Pulmonary artery endothelial cell (primary cell): ENCODE measurements at regions not wholly inside any gene's neighbourhood (a gene's known extent, or its start where the extent isn't known, plus 50 kb on each side); places are given as distances from the start of the nearest gene placed in this dataset.

Source experiments
- DNase-seq: peaks from one replicate; pipeline ENCODE4 v3.0.0-alpha.2; 2011; ENCODE audit warnings: low read depth, low spot score

DNA sequence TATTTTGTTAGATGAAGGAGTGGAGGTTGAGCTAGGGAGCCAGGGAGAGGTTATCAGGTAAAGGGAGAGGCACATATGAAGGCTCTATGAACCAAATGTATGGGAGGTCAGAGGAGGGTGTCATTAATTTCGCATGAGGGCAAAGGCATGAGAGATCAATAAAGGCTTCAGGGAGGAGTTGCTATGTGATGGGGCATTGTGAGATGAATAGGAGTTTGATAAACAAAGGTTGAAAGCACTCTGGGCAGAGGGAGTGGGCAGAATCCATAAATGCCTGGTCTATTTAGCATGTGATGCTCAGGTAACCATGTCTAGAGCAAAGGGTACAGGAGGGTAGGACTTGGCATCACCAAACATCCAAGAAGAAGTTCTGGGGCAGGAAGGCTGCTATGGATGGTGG is 273.4 kb downstream of the HAUS1 start:
- no peak for DNase-seq

GRCh38 chr18:46378126-46378863 is 274.1 kb downstream of the HAUS1 start:
- DNase-seq: no peak

GRCh38 chr18:46378864-46379207 is 274.7 kb downstream of the HAUS1 start:
- DNase-seq: no peak

DNA sequence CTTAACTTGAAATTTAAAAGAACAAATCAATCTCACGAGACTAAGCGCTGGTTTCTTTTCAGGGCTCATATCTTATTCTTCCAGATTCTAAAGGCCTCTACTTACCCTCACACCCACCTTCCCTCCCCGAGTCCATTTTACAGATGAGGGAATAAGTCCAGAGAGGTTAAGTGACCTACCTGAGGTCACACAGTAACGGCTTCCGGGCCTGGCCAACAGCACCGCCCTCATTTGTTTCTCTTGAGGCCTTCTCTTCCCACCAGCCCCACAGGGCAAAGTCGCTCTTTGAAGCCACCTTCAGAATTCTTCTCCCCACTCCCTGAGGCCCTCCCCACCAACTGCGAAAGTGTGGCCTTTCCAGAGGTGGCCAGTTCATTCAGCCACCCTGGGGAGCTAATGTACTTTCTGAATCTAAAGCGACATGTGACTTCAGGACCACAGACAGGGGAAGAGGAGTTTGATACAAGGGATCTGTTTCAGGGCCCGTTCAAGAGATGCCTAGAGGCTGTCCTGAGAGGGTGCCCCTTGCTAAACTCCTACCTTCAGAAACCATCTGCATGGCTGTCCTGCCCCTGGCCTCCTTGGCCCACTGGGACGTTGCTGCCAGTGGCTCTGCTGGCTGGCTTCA is 275.3 kb downstream of the HAUS1 start:
- no peak for DNase-seq

DNA sequence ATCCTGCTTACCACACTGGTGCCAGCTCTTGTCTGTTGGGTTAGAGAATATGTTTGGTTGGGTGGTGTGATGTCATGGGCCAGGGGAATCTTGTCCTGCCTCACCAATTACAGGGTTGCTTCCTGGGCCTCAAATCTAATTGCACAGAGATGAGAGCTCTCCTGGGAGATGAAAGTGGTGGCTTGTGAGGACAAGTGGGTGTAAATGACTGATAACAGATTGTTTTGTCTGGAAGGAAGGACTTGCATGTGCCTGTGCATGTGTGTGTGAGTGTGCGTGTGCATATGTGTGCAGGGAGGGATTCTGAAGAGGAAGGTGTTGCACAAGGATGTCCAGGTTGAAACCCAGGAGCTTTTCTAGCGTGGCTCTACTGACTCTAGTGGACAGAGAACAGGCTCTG is 271.9 kb downstream of the LOXHD1 start:
- no peak for DNase-seq

- no peak for DNase-seq
Measured at GRCh38 chr18:46386788-46387187, 270.2 kb downstream of the LOXHD1 start.

- DNase-seq: no peak
Measured at GRCh38 chr18:46387441-46388131, 269.4 kb downstream of the LOXHD1 start.

GRCh38 chr18:46388286-46388685 is 268.7 kb downstream of the LOXHD1 start:
- no peak for DNase-seq

DNA sequence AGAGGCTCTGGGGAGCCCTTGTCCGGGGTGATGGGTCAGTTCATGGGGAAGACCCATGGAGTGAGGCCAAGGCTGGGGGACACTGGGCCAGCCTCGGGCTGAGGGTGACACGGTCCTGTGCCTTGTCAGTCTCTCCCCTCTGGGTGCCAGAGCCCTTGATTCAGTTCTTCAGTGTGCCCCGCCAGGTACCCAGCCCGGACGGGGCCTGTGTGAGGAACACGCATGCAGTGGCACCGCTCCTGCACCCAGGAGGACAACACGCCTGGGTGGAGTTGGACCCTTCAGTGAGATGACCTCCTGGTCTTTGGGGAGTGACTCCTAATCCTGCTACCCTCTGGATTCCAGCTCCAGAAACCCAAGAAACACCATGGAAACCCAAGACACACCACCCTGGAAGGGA is 264.4 kb downstream of the LOXHD1 start:
- no peak for DNase-seq

DNA sequence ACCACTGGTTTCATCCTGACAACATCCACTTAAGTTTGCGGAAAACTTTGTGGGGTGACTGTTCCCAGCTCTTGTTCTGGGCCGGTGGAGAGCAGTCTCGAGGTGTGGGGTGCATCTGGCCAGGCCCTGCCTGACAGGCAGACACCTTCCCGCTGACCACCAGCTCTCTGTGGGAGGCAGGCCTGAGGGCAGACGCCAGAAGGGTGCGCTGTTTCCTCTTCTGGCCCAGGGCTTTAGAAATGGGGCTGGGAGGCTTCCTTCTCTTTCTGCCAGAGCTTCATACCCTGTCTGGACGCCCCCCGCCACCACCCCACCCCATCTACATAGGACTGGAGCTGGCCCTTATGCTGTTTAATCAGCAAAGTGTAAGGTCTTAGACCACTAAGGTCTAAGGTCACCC is 263.8 kb downstream of the LOXHD1 start:
- no peak for DNase-seq

DNA sequence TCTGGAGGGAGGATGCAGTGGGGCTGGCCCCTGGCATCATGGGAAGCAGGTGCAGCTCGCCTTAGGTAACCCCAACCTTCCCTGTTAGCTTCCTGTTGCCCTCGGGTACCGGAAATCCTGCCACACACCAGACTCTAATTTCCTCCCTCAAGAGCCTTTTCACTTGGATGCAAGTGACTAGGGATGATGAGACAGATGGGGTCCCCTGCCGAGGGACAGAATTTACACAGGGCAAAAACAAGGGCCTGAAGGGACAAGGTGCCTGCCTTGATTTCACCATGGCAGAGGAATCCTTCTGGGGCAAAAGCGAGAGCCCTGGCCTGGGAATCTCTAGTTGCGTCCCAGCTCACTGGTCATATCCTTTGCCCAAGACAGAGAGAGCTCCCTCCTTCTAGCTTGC is 263.1 kb downstream of the LOXHD1 start:
- no peak for DNase-seq

DNA sequence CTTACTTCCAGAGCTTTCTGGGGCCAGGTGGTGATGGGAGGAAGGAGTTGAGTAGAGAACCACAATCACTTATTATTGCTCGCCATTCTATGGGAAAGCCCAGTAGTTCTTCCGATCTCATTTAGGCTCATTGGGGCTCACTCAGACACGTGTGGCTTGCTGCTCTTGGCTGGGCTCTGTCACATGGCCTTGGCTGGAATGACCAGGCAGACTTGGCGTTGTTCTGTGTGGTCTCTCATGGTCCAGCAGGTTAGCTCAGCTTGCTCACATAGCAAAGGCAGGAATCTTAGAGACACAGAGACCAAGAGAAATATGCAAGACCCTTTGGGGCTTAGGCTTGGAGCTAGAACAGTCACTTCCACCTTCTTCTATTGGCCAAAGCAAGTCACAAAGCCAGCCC is 261.2 kb downstream of the LOXHD1 start:
- no peak for DNase-seq

GRCh38 chr18:46397174-46397573 is 259.8 kb downstream of the LOXHD1 start:
- no peak for DNase-seq

- no peak for DNase-seq
Measured at GRCh38 chr18:46398005-46398404, 259.0 kb downstream of the LOXHD1 start.

DNA sequence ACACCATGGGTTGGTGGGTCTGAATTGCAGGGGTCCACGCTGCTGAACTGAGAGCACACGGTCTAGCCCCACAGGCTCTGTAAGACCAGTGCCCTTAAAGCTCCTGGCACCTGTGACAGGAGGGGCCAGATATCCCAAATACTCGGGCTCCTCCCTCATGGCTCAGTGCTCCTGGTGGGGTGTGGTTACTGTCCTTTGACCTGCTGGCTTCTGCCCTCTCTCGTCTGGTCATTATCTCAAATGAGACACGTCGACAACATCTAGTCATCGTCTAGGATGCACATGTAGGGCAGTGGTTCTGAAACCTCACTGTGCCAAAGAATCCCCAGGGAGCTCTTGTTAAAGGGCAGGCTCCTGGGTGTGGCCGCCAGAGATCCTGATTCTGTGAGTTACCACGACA is 258.4 kb downstream of the LOXHD1 start:
- DNase-seq: no peak

- no peak for DNase-seq
Measured at GRCh38 chr18:46399303-46399702, 257.7 kb downstream of the LOXHD1 start.

DNA sequence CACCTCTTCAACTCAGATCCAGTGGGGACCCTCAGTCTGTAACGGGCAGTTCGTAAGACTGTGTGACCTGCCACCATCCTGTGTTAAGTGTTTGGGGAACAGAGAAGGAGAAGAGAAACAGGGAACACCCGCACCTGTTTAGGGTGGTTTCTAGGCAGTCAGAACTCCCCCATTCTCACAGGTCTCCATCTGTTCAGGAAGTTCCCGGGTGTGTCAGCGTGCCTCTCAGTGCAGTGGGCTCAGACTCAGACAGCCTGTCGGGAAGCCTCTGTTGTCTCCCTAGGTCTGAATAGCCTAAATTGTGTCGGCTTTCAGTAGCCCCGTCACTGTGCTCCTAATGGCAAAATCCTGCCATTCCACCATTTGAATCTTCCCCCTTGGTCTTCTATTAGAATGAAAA is 256.6 kb downstream of the LOXHD1 start:
- no peak for DNase-seq

- no peak for DNase-seq
Measured at GRCh38 chr18:46401486-46402070, 255.4 kb downstream of the LOXHD1 start.

DNA sequence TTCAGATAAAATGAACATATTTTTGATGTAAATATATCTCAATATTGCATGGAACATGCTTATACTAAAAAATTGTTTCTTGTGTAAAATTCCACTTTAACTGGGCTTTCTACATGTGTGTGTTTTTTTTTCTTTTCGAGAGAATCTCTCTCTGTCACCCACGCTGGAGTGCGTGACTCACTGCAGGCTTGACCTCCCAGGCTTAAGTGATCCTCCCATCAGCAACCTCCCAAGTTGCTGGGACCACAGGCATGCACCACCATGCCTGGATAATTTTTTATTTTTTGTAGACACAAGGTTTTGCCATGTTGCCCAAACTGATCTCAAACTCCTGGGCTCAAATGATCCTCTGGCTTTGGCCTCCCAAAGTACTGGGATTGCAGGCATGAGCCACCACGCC is 254.6 kb downstream of the LOXHD1 start:
- no peak for DNase-seq

DNA sequence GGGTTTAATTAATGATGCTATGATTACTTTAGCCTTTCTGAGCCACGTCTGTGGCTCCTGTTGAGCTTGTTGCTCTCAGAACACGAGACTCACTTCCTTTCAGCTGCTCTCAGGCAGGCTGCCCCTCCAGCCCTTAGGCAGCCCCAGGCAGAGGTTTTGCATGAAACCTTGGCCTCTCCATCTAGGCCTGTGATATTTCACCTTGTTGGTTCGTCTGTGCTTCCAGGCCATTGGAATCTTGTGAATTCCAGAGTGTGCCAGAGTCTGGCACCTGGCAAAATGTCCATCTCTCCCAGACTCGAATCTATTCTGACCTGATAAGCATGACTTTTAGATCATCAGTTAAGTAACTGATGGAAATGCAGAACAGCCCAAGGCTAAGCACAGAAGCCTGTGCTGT is 254.1 kb downstream of the LOXHD1 start:
- DNase-seq: no peak

- DNase-seq: no peak
Measured at GRCh38 chr18:46405832-46406538, 251.0 kb downstream of the LOXHD1 start.

DNA sequence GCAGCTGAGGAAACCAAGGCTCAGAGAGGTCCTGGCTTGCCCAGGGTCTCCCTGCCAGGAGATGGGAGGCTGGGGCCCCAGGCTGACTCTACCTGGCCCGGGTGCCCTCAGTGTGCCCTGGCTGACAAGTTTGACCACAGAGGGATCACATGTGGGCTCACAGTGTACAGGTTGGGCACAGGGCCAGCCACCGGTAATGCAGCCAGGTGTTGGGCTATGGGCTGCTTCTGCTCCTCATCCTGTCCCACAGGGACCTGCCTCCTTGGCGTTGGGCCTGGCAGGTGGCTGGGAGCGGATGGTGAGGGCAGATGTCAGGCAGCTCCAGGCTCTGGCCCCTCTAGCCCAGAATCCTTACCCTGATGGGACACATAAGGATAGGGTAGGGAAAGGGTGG is 250.5 kb downstream of the LOXHD1 start:
- DNase-seq: no peak
